ENCODE measurements at regions not wholly inside any gene's neighbourhood (a gene's known extent, or its start where the extent isn't known, plus 50 kb on each side); places are given as distances from the start of the nearest gene placed in this dataset.

DNA sequence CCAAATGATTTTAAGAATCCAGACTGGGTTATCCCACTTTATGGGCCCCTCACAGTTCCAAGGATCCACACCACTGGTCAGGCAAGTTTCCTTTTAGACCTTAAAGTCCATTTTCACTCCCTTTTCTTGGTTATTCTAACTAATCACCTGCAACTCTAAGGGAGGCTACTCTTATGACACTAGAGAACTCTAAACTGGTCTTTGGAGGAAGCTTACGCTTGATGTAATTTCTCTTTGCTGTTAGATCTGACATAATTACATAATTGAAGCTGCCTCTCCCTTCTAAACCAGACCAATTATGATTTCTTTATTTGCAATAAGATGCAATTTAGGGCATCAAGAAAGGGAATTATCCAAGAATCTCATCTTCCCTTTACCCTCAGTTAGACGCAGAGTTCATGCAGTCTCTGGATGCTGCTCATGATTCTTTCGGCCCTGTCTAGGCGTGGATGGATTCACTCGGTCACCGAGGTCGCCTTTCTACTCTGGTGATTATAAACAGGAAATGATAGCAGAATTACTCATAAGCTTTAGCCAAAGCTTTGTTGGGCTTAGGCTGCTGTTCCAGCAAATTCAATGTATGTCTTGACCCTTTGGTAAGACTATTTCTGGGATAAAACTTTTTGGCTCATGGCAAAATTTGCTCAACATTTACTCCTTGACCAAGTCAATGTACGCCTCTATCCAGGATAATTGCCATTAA, 130.9 kb upstream of the PRNP start:
- no peaks in the 10 kb centered on the region for H3K36me3 Mint-ChIP-seq
- H3K4me1 Mint-ChIP-seq: no peaks in the 10 kb centered on the region
- DNase-seq (ENCODE audit: low spot score in 2 of 2) (no peak), ATAC-seq (no peak)
- H3K27ac Mint-ChIP-seq: no peak overlapping the region
- H3K9me3 Mint-ChIP-seq: no peaks in the 10 kb centered on the region
- no peak overlapping the region for H3K4me3 Mint-ChIP-seq

GRCh38 chr20:4554346-4554745, 131.9 kb upstream of the PRNP start:
- Mint-ChIP-seq H3K4me1 (no peaks in the 10 kb centered on the region), H3K27ac (no peak overlapping the region)

GRCh38 chr20:4552075-4552640, 134.1 kb upstream of the PRNP start:
- ATAC-seq: no peak
- H3K4me1 Mint-ChIP-seq: no peaks in the 10 kb centered on the region
- H3K4me3 Mint-ChIP-seq: no peak overlapping the region
- H3K9me3 Mint-ChIP-seq: no peaks in the 10 kb centered on the region
- no peaks in the 10 kb centered on the region for H3K36me3 Mint-ChIP-seq
- no peak for DNase-seq (ENCODE audit: low spot score in 2 of 2)
- H3K27ac Mint-ChIP-seq: no peak overlapping the region

More at GRCh38 chr20:4554346-4554745, 131.9 kb upstream of the PRNP start:
- ATAC-seq (no peak), DNase-seq (ENCODE audit: low spot score in 2 of 2) (no peak)
- Mint-ChIP-seq H3K36me3 (no peaks in the 10 kb centered on the region), H3K9me3 (no peaks in the 10 kb centered on the region), H3K4me3 (no peak overlapping the region)

GRCh38 chr20:4550740-4551139, 135.5 kb upstream of the PRNP start:
- no peaks in the 10 kb centered on the region for H3K4me1 Mint-ChIP-seq
- no peaks in the 10 kb centered on the region for H3K36me3 Mint-ChIP-seq
- ATAC-seq (no peak), DNase-seq (ENCODE audit: low spot score in 2 of 2) (no peak)
- H3K4me3 Mint-ChIP-seq: no peak overlapping the region
- no peak overlapping the region for H3K27ac Mint-ChIP-seq
- H3K9me3 Mint-ChIP-seq: no peaks in the 10 kb centered on the region

GRCh38 chr20:4549711-4550259, 136.5 kb upstream of the PRNP start:
- Mint-ChIP-seq H3K4me3 (no peak overlapping the region), H3K4me1 (no peaks in the 10 kb centered on the region), H3K9me3 (no peaks in the 10 kb centered on the region), H3K27ac (no peak overlapping the region), H3K36me3 (no peaks in the 10 kb centered on the region)
- ATAC-seq: no peak
- no peak for DNase-seq (ENCODE audit: low spot score in 2 of 2)

DNA sequence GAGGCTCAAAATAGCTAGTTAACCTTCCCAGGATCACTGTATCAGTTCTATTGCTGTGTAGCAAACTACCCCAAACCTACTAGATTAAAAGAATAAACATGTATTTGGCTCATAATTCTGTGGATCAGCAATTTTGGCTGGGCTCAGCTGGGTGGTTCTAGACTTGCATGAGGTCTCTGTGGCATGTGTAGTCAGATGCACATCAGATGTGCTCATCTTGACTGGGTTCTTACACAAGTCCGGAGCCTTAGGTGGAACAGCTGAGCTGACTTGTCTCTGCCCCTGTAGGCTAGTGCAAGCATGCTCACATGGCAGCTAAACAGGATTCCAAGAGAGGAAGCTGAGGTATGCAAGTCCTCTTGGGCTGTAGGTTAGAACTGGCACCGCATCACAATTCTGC, 137.7 kb upstream of the PRNP start:
- ATAC-seq (no peak), DNase-seq (ENCODE audit: low spot score in 2 of 2) (no peak)
- Mint-ChIP-seq H3K36me3 (no peaks in the 10 kb centered on the region), H3K4me1 (no peaks in the 10 kb centered on the region), H3K4me3 (no peak overlapping the region), H3K27ac (no peak overlapping the region), H3K9me3 (no peaks in the 10 kb centered on the region)

DNA sequence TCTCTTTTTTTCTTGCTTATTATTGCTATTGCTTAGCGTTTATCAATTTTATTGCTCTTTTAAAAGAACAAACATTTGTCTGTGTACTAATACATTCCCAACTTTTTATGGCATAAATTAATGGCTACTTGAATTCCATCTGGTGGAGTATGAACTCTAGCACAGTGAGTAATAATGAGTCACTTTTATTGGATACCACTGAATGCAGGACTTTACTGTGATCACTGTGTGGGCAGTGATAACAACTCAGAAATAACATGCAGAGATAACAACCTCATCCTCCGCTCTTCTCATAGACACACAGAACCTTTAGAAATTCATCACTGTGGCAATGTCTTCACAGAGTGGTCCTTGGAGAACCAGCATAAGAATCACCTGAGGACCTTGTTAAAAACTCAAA, 139.5 kb upstream of the PRNP start:
- Mint-ChIP-seq H3K36me3 (no peaks in the 10 kb centered on the region), H3K9me3 (no peaks in the 10 kb centered on the region), H3K4me3 (no peak overlapping the region), H3K27ac (no peak overlapping the region), H3K4me1 (no peaks in the 10 kb centered on the region)
- no peak for DNase-seq (ENCODE audit: low spot score in 2 of 2)
- ATAC-seq: no peak

- no peak for ATAC-seq
- DNase-seq (ENCODE audit: low spot score in 2 of 2): no peak
- H3K4me3 Mint-ChIP-seq: no peak overlapping the region
- no peak overlapping the region for H3K27ac Mint-ChIP-seq
- H3K36me3 Mint-ChIP-seq: no peaks in the 10 kb centered on the region
- H3K9me3 Mint-ChIP-seq: no peaks in the 10 kb centered on the region
- no peaks in the 10 kb centered on the region for H3K4me1 Mint-ChIP-seq
Observed at GRCh38 chr20:4546342-4546741, 139.9 kb upstream of the PRNP start.

GRCh38 chr20:4545526-4545925, 140.7 kb upstream of the PRNP start:
- ATAC-seq (no peak), DNase-seq (ENCODE audit: low spot score in 2 of 2) (no peak)
- no peak overlapping the region for H3K4me3 Mint-ChIP-seq
- H3K9me3 Mint-ChIP-seq: no peaks in the 10 kb centered on the region
- no peak overlapping the region for H3K27ac Mint-ChIP-seq
- no peaks in the 10 kb centered on the region for H3K4me1 Mint-ChIP-seq
- no peaks in the 10 kb centered on the region for H3K36me3 Mint-ChIP-seq

DNA sequence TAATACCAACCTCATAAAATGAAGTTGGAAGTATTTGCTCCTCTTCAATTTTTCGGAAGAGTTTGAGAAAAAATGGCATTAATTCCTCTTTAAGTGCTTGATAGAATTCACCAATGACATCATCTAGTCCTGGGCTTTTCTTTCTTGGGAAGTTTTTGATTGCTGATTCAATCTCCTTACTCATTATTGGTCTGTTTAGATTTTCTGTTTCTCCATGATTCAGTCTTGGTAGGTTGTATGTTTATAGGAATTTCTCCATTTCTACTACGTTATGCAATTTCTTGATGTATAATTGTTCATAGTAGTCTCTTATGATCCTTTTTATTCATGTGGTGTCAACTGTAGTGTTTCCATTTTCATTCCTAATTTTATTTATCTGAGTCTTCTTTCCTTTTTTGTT, 141.5 kb upstream of the PRNP start:
- no peak for ATAC-seq
- H3K27ac Mint-ChIP-seq: no peak overlapping the region
- H3K9me3 Mint-ChIP-seq: no peaks in the 10 kb centered on the region
- DNase-seq (ENCODE audit: low spot score in 2 of 2): no peak
- H3K36me3 Mint-ChIP-seq: no peaks in the 10 kb centered on the region
- no peaks in the 10 kb centered on the region for H3K4me1 Mint-ChIP-seq
- no peak overlapping the region for H3K4me3 Mint-ChIP-seq

GRCh38 chr20:4542270-4542669, 144.0 kb upstream of the PRNP start:
- ATAC-seq (no peak), DNase-seq (ENCODE audit: low spot score in 2 of 2) (no peak)
- no peaks in the 10 kb centered on the region for H3K9me3 Mint-ChIP-seq
- no peak overlapping the region for H3K4me3 Mint-ChIP-seq
- no peak overlapping the region for H3K27ac Mint-ChIP-seq
- no peaks in the 10 kb centered on the region for H3K4me1 Mint-ChIP-seq
- no peaks in the 10 kb centered on the region for H3K36me3 Mint-ChIP-seq

DNA sequence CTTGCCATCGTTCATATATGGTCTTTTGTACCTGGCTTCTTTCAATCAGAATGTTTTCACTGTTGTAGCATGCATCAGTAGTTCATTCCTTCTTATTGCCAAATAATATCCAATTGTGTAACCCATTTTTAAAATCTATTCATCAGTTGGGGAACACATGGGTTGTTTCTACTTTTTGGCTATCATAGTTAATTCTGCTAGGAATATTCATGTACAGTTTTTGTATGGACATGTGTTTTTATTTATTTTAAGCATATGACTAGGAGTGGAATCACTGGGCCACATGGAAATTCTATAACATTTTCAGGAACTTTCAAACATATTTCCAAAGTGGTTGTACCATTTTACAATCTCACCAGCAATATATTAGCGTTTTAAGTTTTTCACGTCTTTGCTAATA, 151.9 kb upstream of the PRNP start:
- Mint-ChIP-seq H3K4me1 (no peaks in the 10 kb centered on the region), H3K4me3 (no peak overlapping the region), H3K9me3 (peaks cover 3% of the 10 kb centered on the region), H3K27ac (no peak overlapping the region), H3K36me3 (no peaks in the 10 kb centered on the region)
- DNase-seq (ENCODE audit: low spot score in 2 of 2) (no peak), ATAC-seq (no peak)

- no peaks in the 10 kb centered on the region for H3K36me3 Mint-ChIP-seq
- DNase-seq (ENCODE audit: low spot score in 2 of 2) (no peak), ATAC-seq (no peak)
- peaks cover 3% of the 10 kb centered on the region for H3K9me3 Mint-ChIP-seq
- no peaks in the 10 kb centered on the region for H3K4me1 Mint-ChIP-seq
- H3K4me3 Mint-ChIP-seq: no peak overlapping the region
- H3K27ac Mint-ChIP-seq: no peak overlapping the region
Observed at GRCh38 chr20:4533368-4534133, 152.7 kb upstream of the PRNP start.

GRCh38 chr20:4532772-4533171, 153.5 kb upstream of the PRNP start:
- Mint-ChIP-seq H3K4me3 (no peak overlapping the region), H3K27ac (no peak overlapping the region), H3K9me3 (peaks cover 9% of the 10 kb centered on the region), H3K4me1 (no peaks in the 10 kb centered on the region), H3K36me3 (no peaks in the 10 kb centered on the region)
- ATAC-seq (no peak), DNase-seq (ENCODE audit: low spot score in 2 of 2) (no peak)

DNA sequence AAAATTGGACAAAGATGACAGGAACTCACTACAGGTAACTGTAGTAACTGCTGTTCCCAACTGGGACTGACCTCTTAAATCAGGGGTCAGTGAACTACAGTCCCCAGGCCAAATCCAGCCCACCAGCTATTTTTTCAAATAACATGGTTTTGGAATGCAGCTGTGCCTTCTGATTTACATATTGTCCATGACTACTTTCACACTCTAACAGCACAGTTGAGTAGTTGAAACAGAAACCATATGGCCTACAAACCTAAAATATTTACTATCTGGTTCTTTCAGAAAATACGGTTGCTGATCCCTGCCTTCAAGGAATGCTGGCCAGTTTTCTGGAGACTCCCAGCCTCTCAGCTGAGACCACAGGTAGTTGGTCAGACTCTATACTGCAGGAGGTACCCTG, 161.5 kb upstream of the PRNP start:
- no peak for ATAC-seq
- Mint-ChIP-seq H3K9me3 (peaks cover 9% of the 10 kb centered on the region), H3K4me1 (no peaks in the 10 kb centered on the region), H3K27ac (no peak overlapping the region), H3K36me3 (no peaks in the 10 kb centered on the region), H3K4me3 (no peak overlapping the region)
- no peak for DNase-seq (ENCODE audit: low spot score in 2 of 2)

- Mint-ChIP-seq H3K9me3 (peaks cover 9% of the 10 kb centered on the region), H3K36me3 (no peaks in the 10 kb centered on the region), H3K27ac (no peak overlapping the region), H3K4me1 (no peaks in the 10 kb centered on the region), H3K4me3 (no peak overlapping the region)
- ATAC-seq (no peak), DNase-seq (ENCODE audit: low spot score in 2 of 2) (no peak)
Observed at GRCh38 chr20:4524307-4524706, 161.9 kb upstream of the PRNP start.

Data from stimulated activated effector memory CD8-positive, alpha-beta T cell treated with anti-CD3 and anti-CD28 coated beads, Interleukin-12 subunit alpha, Interleukin-12 subunit beta, amount 100 ng/mL, for 72 hours (primary cell).